NB4 (cell line): ENCODE measurements at regions not wholly inside any gene's neighbourhood (a gene's known extent, or its start where the extent isn't known, plus 50 kb on each side); places are given as distances from the start of the nearest gene placed in this dataset.

Experiments
- MYC ChIP-seq: IDR thresholded peaks from 2 replicates; pipeline ENCODE4 v1.6.1; 2011; ENCODE audit warnings: low read depth, low read length
- POLR2A ChIP-seq: IDR thresholded peaks from 2 replicates; pipeline ENCODE4 v1.6.1; 2011; ENCODE audit warnings: mild to moderate bottlenecking; ENCODE audit not compliant: insufficient read length; ENCODE audit errors: extremely low read depth
- TF ChIP-seq, protein P1 (sequence below): IDR thresholded peaks from one replicate; pipeline ENCODE4 v1.5.1; 2012; ENCODE audit warnings: low read depth, low read length

DNA sequence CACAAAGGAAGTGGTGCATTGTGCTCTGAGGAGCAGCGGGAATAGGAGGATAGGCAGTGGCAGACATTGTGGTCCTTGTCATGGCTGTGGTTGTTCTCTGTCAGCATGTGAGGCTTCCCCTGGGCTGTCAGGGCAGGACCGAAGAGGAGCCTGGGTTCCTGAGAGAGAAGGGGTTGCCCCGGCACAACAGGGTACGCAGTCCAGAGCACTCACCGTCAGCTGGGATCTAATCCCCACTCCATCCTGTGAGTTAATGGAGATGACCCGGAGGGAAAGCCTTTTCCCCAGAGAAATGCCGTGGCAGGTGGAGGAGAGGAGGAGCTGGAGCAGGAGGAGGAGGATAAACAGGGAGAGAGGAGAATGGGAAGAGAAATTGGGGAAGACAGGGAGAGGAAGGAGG is 396.7 kb upstream of the HS6ST1 start:
- TF ChIP-seq POLR2A (no peak), MYC (no peak)
- TF ChIP-seq, protein P1, sequence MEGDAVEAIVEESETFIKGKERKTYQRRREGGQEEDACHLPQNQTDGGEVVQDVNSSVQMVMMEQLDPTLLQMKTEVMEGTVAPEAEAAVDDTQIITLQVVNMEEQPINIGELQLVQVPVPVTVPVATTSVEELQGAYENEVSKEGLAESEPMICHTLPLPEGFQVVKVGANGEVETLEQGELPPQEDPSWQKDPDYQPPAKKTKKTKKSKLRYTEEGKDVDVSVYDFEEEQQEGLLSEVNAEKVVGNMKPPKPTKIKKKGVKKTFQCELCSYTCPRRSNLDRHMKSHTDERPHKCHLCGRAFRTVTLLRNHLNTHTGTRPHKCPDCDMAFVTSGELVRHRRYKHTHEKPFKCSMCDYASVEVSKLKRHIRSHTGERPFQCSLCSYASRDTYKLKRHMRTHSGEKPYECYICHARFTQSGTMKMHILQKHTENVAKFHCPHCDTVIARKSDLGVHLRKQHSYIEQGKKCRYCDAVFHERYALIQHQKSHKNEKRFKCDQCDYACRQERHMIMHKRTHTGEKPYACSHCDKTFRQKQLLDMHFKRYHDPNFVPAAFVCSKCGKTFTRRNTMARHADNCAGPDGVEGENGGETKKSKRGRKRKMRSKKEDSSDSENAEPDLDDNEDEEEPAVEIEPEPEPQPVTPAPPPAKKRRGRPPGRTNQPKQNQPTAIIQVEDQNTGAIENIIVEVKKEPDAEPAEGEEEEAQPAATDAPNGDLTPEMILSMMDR = no peak
